WTC11 (cell line): ENCODE measurements at regions not wholly inside any gene's neighbourhood (a gene's known extent, or its start where the extent isn't known, plus 50 kb on each side); places are given as distances from the start of the nearest gene placed in this dataset.

Source experiments
- ATAC-seq: fragments of 200-7000 bp; cut with Tn5 transposase; 2 replicates; pipeline ENCODE4 v1.10.0; 2021; ENCODE audit warnings: mild to moderate bottlenecking, moderate library complexity
- CTCF ChIA-PET: fragments of 300-600 bp; sonication (Branson Sonifier 250); formaldehyde crosslinking; loops from one replicate; lab custom pipeline; 2021; ENCODE audit warnings: antibody characterized with exemption; lab: Charles Lee
- POLR2A ChIA-PET: fragments of 350-600 bp; sonication (Branson Sonifier 250); formaldehyde crosslinking; loops from one replicate; lab custom pipeline; 2021; ENCODE audit warnings: antibody characterized with exemption; lab: Charles Lee
- DNase-seq: peaks from one replicate; pipeline ENCODE4 v3.0.0; 2021; ENCODE audit warnings: low spot score
- H3K27ac Mint-ChIP-seq: 2 replicates; pipeline ENCODE4 v1.8.0; 2021; ENCODE audit warnings: mixed read lengths
- H3K27me3 Mint-ChIP-seq: 2 replicates; pipeline ENCODE4 v1.8.0; 2021; ENCODE audit warnings: low read depth, mild to moderate bottlenecking, moderate library complexity, mixed read lengths
- H3K36me3 Mint-ChIP-seq: 2 replicates; pipeline ENCODE4 v1.8.0; 2021; ENCODE audit warnings: mixed read lengths
- H3K4me1 Mint-ChIP-seq: 2 replicates; pipeline ENCODE4 v1.8.0; 2022; ENCODE audit warnings: mixed read lengths
- H3K4me3 Mint-ChIP-seq: 2 replicates; pipeline ENCODE4 v1.8.0; 2021; ENCODE audit warnings: mild to moderate bottlenecking, moderate library complexity, mixed read lengths
- H3K9me3 Mint-ChIP-seq: 2 replicates; pipeline ENCODE4 v1.8.0; 2021; ENCODE audit warnings: mixed read lengths
- FOXP1 ChIP-seq: sonication (generic); formaldehyde crosslinking; IDR thresholded peaks from 2 replicates; pipeline ENCODE4 v1.8.0; 2022; ENCODE audit warnings: missing genetic modification reagents, mild to moderate bottlenecking, moderate library complexity, borderline replicate concordance
- GRHL2 ChIP-seq: fragments of 250-450 bp; sonication (Bioruptor Pico); IDR thresholded peaks from 2 replicates; pipeline ENCODE4 v1.8.0; 2022; ENCODE audit warnings: mild to moderate bottlenecking, moderate library complexity; ENCODE audit not compliant: insufficient replicate concordance, severe bottlenecking
- KAT7 ChIP-seq: sonication (generic); formaldehyde crosslinking; IDR thresholded peaks from 2 replicates; pipeline ENCODE4 v1.8.1; 2023; ENCODE audit warnings: missing genetic modification reagents, mild to moderate bottlenecking, borderline replicate concordance
- MXD4 ChIP-seq: fragments of 250-450 bp; sonication (Bioruptor Pico); IDR thresholded peaks from 2 replicates; pipeline ENCODE4 v1.8.0; 2021; ENCODE audit warnings: mild to moderate bottlenecking, moderate library complexity, borderline replicate concordance
- NFATC4 ChIP-seq: fragments of 250-450 bp; sonication (Bioruptor Pico); IDR thresholded peaks from 2 replicates; pipeline ENCODE4 v1.9.0; 2021; ENCODE audit warnings: mild to moderate bottlenecking
- NFE2L1 ChIP-seq: sonication (generic); formaldehyde crosslinking; IDR thresholded peaks from 2 replicates; pipeline ENCODE4 v1.8.1; 2023; ENCODE audit warnings: missing genetic modification reagents
- NR1H2 ChIP-seq: sonication (generic); formaldehyde crosslinking; IDR thresholded peaks from 2 replicates; pipeline ENCODE4 v1.9.0; 2021; ENCODE audit warnings: mild to moderate bottlenecking, moderate library complexity, missing genetic modification reagents
- PRRX2 ChIP-seq: fragments of 250-450 bp; sonication (Bioruptor Pico); IDR thresholded peaks from 2 replicates; pipeline ENCODE4 v1.8.0; 2021; ENCODE audit warnings: mild to moderate bottlenecking
- SMAD3 ChIP-seq: sonication (generic); formaldehyde crosslinking; IDR thresholded peaks from 2 replicates; pipeline ENCODE4 v1.8.0; 2022; ENCODE audit warnings: missing genetic modification reagents, mild to moderate bottlenecking, borderline replicate concordance
- SP1 ChIP-seq: sonication (generic); formaldehyde crosslinking; conservative IDR thresholded peaks from 2 replicates; pipeline ENCODE4 v1.8.1; 2022; ENCODE audit warnings: missing genetic modification reagents
- TCF7 ChIP-seq: sonication (generic); formaldehyde crosslinking; IDR thresholded peaks from 2 replicates; pipeline ENCODE4 v1.8.0; 2022; ENCODE audit warnings: mild to moderate bottlenecking, low read depth, missing genetic modification reagents, moderate library complexity
- TEAD4 ChIP-seq: sonication (generic); formaldehyde crosslinking; IDR thresholded peaks from 2 replicates; pipeline ENCODE4 v1.8.0; 2022; ENCODE audit warnings: mild to moderate bottlenecking, missing genetic modification reagents
- TP53 ChIP-seq: sonication (generic); formaldehyde crosslinking; IDR thresholded peaks from 2 replicates; pipeline ENCODE4 v1.8.1; 2023; ENCODE audit warnings: mild to moderate bottlenecking, missing genetic modification reagents
- ZBTB21 ChIP-seq: sonication (generic); formaldehyde crosslinking; IDR thresholded peaks from 2 replicates; pipeline ENCODE4 v1.8.1; 2023; ENCODE audit warnings: mild to moderate bottlenecking, missing genetic modification reagents, borderline replicate concordance
- ZNF121 ChIP-seq: sonication (generic); formaldehyde crosslinking; IDR thresholded peaks from 2 replicates; pipeline ENCODE4 v1.8.0; 2023; ENCODE audit warnings: missing genetic modification reagents
- ZNF138 ChIP-seq: sonication (generic); formaldehyde crosslinking; conservative IDR thresholded peaks from 2 replicates; pipeline ENCODE4 v1.8.1; 2022; ENCODE audit warnings: mild to moderate bottlenecking, moderate library complexity, missing genetic modification reagents
- ZNF263 ChIP-seq: sonication (generic); formaldehyde crosslinking; IDR thresholded peaks from 2 replicates; pipeline ENCODE4 v1.8.1; 2022; ENCODE audit warnings: low read depth, mild to moderate bottlenecking, moderate library complexity, missing genetic modification reagents
- TF ChIP-seq, protein P1 (sequence below): fragments of 250-450 bp; sonication (Bioruptor Pico); IDR thresholded peaks from 2 replicates; pipeline ENCODE4 v1.8.0; 2021; ENCODE audit warnings: mild to moderate bottlenecking
- TF ChIP-seq, protein P2 (sequence below): sonication (generic); formaldehyde crosslinking; IDR thresholded peaks from 2 replicates; pipeline ENCODE4 v1.8.0; 2022; ENCODE audit warnings: mild to moderate bottlenecking, missing genetic modification reagents
- TF ChIP-seq, protein P3 (sequence below): sonication (generic); formaldehyde crosslinking; IDR thresholded peaks from 2 replicates; pipeline ENCODE4 v1.8.1; 2023; ENCODE audit warnings: mild to moderate bottlenecking, missing genetic modification reagents, borderline replicate concordance
- TF ChIP-seq, protein P4 (sequence below): fragments of 200-600 bp; IDR thresholded peaks from 2 replicates; pipeline ENCODE4 v1.8.0; 2022; ENCODE audit warnings: antibody characterized with exemption
- TF ChIP-seq, protein P5 (sequence below): fragments of 250-450 bp; sonication (Bioruptor Pico); IDR thresholded peaks from 2 replicates; pipeline ENCODE4 v2.1.2; 2022; ENCODE audit warnings: mild to moderate bottlenecking, moderate library complexity
- TF ChIP-seq, protein P6 (sequence below): sonication (generic); formaldehyde crosslinking; IDR thresholded peaks from 2 replicates; pipeline ENCODE4 v1.8.1; 2023; ENCODE audit warnings: mild to moderate bottlenecking, missing genetic modification reagents, moderate library complexity
- TF ChIP-seq, protein P7 (sequence below): sonication (generic); formaldehyde crosslinking; conservative IDR thresholded peaks from 2 replicates; pipeline ENCODE4 v1.8.1; 2023; ENCODE audit warnings: mild to moderate bottlenecking, low read depth, missing genetic modification reagents, moderate library complexity

DNA sequence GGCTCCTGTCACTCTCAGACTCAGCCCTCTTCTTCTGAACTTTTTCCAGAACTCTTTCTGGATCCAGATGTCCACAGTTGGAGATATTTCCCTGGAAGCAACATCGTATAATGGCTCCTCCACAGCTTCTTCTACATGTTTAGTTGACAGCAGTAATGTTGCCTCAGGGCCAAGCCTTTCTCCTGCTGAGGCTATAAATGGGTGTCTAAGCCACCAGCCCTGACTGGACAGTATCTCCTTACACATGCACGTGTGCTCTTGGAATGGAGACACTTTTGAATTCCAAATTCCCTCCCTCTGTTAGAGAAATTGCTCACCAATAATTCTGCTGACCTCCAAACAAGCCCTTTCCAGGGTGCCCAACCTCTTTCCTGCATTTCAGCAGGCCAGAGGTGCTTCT is 156.2 kb upstream of the PIK3C3 start:
- no peak overlapping the region for H3K4me3 Mint-ChIP-seq
- H3K27me3 Mint-ChIP-seq, result no peaks in the 10 kb centered on the region

DNA sequence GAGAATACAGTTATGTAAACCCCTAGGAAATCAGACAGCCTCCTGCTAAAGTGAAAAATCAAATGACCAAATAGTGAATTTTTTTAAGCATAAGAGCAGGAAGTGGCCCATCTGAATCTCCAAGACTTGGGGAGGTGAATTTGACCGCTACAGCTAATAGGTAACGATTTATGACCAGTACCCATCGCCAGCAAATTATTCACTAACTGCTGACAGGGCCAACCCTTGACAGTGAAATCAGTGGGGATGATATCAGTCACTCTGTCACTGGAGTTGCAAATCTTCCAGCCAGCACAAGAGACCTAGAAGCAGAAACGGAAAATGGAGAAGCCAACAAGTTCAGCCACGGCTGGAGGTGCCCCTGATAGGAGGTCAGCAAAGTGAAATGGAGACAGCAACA is 164.3 kb upstream of the PIK3C3 start:
- POLR2A ChIA-PET, result no interaction called here
- DNase-seq (no peak), ATAC-seq (no peak)
- CTCF ChIA-PET, result no interaction called here
- no peaks in the 10 kb centered on the region for H3K36me3 Mint-ChIP-seq
- no peaks in the 10 kb centered on the region for H3K27me3 Mint-ChIP-seq
- TF ChIP-seq, protein P1, sequence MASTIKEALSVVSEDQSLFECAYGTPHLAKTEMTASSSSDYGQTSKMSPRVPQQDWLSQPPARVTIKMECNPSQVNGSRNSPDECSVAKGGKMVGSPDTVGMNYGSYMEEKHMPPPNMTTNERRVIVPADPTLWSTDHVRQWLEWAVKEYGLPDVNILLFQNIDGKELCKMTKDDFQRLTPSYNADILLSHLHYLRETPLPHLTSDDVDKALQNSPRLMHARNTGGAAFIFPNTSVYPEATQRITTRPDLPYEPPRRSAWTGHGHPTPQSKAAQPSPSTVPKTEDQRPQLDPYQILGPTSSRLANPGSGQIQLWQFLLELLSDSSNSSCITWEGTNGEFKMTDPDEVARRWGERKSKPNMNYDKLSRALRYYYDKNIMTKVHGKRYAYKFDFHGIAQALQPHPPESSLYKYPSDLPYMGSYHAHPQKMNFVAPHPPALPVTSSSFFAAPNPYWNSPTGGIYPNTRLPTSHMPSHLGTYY (CRISPR knock-in tag), result no peak
- TF ChIP-seq, protein P2, sequence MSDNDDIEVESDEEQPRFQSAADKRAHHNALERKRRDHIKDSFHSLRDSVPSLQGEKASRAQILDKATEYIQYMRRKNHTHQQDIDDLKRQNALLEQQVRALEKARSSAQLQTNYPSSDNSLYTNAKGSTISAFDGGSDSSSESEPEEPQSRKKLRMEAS, result no peak
- TF ChIP-seq PRRX2 (no peak), ZNF121 (no peak), TEAD4 (CRISPR knock-in tag) (no peak), NR1H2 (CRISPR knock-in tag) (no peak), KAT7 (no peak), SP1 (CRISPR knock-in tag) (no peak), TP53 (CRISPR knock-in tag) (no peak), GRHL2 (CRISPR knock-in tag) (no peak), SMAD3 (CRISPR knock-in tag) (no peak), MXD4 (CRISPR knock-in tag) (no peak)
- TF ChIP-seq, protein P3, sequence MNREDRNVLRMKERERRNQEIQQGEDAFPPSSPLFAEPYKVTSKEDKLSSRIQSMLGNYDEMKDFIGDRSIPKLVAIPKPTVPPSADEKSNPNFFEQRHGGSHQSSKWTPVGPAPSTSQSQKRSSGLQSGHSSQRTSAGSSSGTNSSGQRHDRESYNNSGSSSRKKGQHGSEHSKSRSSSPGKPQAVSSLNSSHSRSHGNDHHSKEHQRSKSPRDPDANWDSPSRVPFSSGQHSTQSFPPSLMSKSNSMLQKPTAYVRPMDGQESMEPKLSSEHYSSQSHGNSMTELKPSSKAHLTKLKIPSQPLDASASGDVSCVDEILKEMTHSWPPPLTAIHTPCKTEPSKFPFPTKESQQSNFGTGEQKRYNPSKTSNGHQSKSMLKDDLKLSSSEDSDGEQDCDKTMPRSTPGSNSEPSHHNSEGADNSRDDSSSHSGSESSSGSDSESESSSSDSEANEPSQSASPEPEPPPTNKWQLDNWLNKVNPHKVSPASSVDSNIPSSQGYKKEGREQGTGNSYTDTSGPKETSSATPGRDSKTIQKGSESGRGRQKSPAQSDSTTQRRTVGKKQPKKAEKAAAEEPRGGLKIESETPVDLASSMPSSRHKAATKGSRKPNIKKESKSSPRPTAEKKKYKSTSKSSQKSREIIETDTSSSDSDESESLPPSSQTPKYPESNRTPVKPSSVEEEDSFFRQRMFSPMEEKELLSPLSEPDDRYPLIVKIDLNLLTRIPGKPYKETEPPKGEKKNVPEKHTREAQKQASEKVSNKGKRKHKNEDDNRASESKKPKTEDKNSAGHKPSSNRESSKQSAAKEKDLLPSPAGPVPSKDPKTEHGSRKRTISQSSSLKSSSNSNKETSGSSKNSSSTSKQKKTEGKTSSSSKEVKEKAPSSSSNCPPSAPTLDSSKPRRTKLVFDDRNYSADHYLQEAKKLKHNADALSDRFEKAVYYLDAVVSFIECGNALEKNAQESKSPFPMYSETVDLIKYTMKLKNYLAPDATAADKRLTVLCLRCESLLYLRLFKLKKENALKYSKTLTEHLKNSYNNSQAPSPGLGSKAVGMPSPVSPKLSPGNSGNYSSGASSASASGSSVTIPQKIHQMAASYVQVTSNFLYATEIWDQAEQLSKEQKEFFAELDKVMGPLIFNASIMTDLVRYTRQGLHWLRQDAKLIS (CRISPR knock-in tag), result no peak
- TF ChIP-seq, protein P4, sequence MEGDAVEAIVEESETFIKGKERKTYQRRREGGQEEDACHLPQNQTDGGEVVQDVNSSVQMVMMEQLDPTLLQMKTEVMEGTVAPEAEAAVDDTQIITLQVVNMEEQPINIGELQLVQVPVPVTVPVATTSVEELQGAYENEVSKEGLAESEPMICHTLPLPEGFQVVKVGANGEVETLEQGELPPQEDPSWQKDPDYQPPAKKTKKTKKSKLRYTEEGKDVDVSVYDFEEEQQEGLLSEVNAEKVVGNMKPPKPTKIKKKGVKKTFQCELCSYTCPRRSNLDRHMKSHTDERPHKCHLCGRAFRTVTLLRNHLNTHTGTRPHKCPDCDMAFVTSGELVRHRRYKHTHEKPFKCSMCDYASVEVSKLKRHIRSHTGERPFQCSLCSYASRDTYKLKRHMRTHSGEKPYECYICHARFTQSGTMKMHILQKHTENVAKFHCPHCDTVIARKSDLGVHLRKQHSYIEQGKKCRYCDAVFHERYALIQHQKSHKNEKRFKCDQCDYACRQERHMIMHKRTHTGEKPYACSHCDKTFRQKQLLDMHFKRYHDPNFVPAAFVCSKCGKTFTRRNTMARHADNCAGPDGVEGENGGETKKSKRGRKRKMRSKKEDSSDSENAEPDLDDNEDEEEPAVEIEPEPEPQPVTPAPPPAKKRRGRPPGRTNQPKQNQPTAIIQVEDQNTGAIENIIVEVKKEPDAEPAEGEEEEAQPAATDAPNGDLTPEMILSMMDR, result no peak
- no peaks in the 10 kb centered on the region for H3K4me1 Mint-ChIP-seq
- no peaks in the 10 kb centered on the region for H3K9me3 Mint-ChIP-seq
- H3K27ac Mint-ChIP-seq, result no peak overlapping the region
- no peak overlapping the region for H3K4me3 Mint-ChIP-seq

More for the DNA sequence above, 156.2 kb upstream of the PIK3C3 start:
- DNase-seq, result no peak
- TF ChIP-seq NFATC4 (no peak), ZNF138 (CRISPR knock-in tag) (no peak), NFE2L1 (no peak), TCF7 (CRISPR knock-in tag) (no peak), PRRX2 (no peak), ZNF263 (no peak), ZBTB21 (CRISPR knock-in tag) (no peak), FOXP1 (no peak)
- TF ChIP-seq, protein P5, sequence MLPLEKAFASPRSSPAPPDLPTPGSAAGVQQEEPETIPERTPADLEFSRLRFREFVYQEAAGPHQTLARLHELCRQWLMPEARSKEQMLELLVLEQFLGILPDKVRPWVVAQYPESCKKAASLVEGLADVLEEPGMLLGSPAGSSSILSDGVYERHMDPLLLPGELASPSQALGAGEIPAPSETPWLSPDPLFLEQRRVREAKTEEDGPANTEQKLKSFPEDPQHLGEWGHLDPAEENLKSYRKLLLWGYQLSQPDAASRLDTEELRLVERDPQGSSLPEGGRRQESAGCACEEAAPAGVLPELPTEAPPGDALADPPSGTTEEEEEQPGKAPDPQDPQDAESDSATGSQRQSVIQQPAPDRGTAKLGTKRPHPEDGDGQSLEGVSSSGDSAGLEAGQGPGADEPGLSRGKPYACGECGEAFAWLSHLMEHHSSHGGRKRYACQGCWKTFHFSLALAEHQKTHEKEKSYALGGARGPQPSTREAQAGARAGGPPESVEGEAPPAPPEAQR (CRISPR knock-in tag), result no peak
- TF ChIP-seq, protein P6, sequence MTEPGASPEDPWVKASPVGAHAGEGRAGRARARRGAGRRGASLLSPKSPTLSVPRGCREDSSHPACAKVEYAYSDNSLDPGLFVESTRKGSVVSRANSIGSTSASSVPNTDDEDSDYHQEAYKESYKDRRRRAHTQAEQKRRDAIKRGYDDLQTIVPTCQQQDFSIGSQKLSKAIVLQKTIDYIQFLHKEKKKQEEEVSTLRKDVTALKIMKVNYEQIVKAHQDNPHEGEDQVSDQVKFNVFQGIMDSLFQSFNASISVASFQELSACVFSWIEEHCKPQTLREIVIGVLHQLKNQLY (CRISPR knock-in tag), result no peak
- TF ChIP-seq, protein P7, sequence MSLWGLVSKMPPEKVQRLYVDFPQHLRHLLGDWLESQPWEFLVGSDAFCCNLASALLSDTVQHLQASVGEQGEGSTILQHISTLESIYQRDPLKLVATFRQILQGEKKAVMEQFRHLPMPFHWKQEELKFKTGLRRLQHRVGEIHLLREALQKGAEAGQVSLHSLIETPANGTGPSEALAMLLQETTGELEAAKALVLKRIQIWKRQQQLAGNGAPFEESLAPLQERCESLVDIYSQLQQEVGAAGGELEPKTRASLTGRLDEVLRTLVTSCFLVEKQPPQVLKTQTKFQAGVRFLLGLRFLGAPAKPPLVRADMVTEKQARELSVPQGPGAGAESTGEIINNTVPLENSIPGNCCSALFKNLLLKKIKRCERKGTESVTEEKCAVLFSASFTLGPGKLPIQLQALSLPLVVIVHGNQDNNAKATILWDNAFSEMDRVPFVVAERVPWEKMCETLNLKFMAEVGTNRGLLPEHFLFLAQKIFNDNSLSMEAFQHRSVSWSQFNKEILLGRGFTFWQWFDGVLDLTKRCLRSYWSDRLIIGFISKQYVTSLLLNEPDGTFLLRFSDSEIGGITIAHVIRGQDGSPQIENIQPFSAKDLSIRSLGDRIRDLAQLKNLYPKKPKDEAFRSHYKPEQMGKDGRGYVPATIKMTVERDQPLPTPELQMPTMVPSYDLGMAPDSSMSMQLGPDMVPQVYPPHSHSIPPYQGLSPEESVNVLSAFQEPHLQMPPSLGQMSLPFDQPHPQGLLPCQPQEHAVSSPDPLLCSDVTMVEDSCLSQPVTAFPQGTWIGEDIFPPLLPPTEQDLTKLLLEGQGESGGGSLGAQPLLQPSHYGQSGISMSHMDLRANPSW (CRISPR knock-in tag), result no peak
- TF ChIP-seq, protein P2, result no peak
- TF ChIP-seq, all 79 proteins: peak for 0
- no peaks in the 10 kb centered on the region for H3K36me3 Mint-ChIP-seq
- no peaks in the 10 kb centered on the region for H3K4me1 Mint-ChIP-seq
- ChIA-PET CTCF (no interaction called here), POLR2A (no interaction called here)
- ATAC-seq, result no peak
- no peak overlapping the region for H3K27ac Mint-ChIP-seq
- H3K9me3 Mint-ChIP-seq, result no peaks in the 10 kb centered on the region
